ENCODE measurements at regions not wholly inside any gene's neighbourhood (a gene's known extent, or its start where the extent isn't known, plus 50 kb on each side); places are given as distances from the start of the nearest gene placed in this dataset.
"Not testable (repeated sequence)": the region's sequence is repeated elsewhere in the genome, so short reads cannot be mapped to it uniquely, and the experiment has no call there.

DNA sequence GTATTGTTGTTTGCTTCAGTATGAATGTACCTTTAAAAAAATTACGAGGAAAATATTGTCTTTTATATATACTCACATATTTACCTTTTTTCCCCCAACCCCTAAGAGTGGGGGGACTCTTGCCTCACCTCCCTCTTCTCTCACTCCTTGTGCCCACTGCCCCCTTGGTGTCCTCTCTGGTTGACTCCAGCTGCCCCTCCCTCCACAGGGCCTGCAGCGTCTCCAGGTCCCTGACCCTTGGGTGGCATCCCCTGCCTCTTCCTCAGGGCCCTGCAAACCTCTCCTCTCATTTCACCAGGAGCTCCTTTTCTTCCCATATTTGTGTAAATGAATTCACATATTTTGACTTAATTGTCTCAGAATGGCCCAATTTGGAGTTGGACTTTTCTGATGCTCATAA lies 184.3 kb upstream of the GOLGA6L22 start:
- DNase-seq; in situ Hi-C loops (cut with MboI; ENCODE audit: low pct_unique_long_range_greater_than_20kb, low sequenced_read_pairs): not testable (repeated sequence)

DNA sequence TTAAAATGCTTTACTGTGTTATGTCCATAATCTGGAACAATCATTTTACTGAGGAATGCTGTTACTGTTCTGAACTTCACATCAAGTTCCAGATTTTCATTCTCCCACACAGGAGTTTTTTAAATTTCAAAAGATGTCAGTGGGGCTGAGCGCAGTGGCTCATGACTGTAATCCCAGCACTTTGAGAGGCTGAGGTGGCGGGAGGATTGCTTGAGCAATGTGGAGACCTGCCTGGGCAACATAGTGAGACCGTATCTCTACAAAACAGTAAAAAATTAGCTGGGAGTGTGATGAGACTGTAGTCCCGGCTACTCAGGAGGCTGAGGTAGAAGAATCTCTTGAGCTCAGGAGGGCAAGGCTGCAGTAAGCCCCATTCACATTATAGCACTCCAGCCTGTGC lies 177.9 kb upstream of the GOLGA6L22 start:
- DNase-seq; in situ Hi-C loops (cut with MboI; ENCODE audit: low pct_unique_long_range_greater_than_20kb, low sequenced_read_pairs): not testable (repeated sequence)

DNA sequence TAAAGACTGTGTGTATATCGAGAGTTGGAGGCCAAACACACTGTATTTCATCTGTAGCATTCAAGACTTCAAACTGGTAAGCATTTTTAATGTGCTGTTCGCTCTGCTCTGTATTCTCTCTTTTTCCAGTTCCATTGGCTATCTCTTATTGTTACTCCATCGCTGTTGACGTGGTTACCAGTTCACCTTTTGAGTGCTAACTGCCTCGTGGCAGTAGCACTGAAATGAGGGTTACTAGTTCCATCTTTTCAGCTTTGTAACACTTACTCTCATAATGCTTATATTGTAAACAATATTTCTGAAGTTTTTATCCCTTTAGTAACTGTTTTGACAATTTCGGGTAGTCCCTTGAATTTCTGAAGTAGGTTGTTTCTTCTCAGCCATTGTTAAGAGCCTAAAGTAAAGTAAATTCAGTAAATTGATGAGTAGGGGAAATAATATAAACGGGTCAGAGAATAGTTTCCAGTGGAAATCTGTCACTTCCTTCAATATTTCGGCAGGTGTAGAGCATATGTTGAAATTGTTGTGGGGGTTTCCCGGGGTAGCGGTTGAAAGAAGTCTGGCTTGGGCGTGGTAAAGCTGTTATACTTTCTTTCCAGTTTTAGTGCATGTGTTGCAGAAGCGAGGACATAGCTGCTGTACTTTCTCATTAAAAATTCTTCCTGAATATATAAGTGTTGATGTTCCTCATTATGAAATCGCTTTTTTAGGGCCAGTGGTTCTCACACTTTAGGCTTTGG lies 175.7 kb upstream of the GOLGA6L22 start:
- DNase-seq; in situ Hi-C loops (cut with MboI; ENCODE audit: low pct_unique_long_range_greater_than_20kb, low sequenced_read_pairs): not testable (repeated sequence)

DNA sequence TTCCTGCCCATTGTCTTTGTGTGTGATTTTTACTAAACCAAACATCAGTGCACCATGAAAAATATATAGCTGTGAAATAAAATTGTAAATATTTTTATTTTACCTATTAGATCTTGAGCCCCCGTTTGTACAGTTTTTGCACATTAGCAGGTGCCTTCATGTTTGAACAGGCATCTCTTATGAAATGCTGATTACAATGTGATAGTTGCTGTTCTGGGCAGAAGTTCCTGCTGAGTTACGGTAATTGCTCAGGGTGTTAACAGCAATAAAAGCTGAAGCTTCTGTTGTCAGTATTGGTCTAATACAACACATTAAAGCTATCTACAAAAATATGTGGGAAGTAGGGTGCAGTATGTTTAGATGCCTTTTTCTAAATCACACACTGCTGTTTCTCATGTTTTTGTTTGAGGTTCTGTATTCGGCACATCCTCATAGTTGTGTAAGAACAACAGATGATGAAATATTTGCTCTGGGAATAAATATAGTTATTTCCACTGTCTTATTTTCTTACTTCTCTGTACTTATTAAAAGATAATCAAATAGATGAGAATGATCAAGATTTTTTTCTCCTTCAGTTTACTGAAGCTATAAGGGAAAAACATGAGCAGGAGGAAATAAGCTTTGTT lies 173.8 kb upstream of the GOLGA6L22 start:
- DNase-seq; in situ Hi-C loops (cut with MboI; ENCODE audit: low pct_unique_long_range_greater_than_20kb, low sequenced_read_pairs): not testable (repeated sequence)

DNA sequence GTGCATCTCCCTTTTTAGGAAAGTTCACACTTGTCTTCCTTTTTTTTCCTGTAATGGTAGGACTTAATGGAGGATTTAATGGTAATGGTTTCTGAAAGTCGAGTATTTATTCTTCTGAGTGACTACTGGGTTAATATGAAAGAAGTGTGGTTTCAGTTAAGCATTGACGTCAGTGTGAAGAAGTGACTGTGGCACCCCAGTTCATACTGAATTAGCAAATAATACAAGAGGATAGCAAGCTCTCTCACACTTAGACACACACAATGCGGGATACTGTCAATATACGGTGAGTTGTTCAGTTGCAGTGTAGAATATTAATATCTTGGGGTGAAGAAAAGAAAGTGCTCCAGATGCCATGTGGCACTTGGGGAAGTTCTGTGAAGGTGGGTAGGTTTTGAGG lies 167.6 kb upstream of the GOLGA6L22 start:
- in situ Hi-C loops (cut with MboI; ENCODE audit: low pct_unique_long_range_greater_than_20kb, low sequenced_read_pairs); DNase-seq: not testable (repeated sequence)

DNA sequence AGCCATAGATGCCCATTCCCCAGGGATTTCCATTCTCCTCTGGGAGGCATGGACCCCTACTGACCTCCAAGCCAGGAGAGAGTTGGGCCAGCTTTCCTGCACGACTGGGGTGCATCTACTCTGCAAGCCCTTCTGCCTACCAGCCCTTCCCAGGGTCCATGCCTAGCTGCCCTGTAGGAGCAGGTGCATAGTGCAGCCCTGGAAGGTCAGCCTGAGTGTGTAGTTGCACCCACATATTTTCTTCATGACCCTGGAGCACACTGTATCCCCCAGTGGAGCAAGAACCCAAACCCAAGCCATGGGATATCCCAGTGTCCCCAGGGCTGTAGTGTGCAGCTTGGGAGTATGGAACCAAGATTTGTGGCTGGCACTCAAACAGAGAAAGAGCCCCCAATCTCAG lies 155.6 kb upstream of the GOLGA6L22 start:
- DNase-seq; in situ Hi-C loops (cut with MboI; ENCODE audit: low pct_unique_long_range_greater_than_20kb, low sequenced_read_pairs): not testable (repeated sequence)

Data from KBM-7 (cell line).